GM23248 (cell line): ENCODE measurements at regions not wholly inside any gene's neighbourhood (a gene's known extent, or its start where the extent isn't known, plus 50 kb on each side); places are given as distances from the start of the nearest gene placed in this dataset.

Source experiments
- DNase-seq: peaks from one replicate; pipeline ENCODE4 v3.0.0-alpha.2; 2015
- H2AFZ ChIP-seq: fragments of 200-600 bp; sonication (generic); 2 replicates; pipeline ENCODE4 v1.6.1; 2016; ENCODE audit warnings: antibody characterized with exemption
- H3F3A ChIP-seq: fragments of 200-600 bp; sonication (generic); 2 replicates; pipeline ENCODE4 v1.6.1; 2016; ENCODE audit warnings: mild to moderate bottlenecking, antibody characterized with exemption, mixed run types; ENCODE audit not compliant: insufficient read depth
- H3K27ac ChIP-seq: fragments of 200-600 bp; sonication (generic); 2 replicates; pipeline ENCODE4 v1.5.1; 2016; ENCODE audit warnings: mild to moderate bottlenecking
- H3K27me3 ChIP-seq: fragments of 200-600 bp; sonication (generic); replicated peaks from 2 replicates; pipeline ENCODE4 v1.6.1; 2016; ENCODE audit warnings: mild to moderate bottlenecking; ENCODE audit not compliant: insufficient read depth
- H3K36me3 ChIP-seq: fragments of 200-600 bp; sonication (generic); 2 replicates; pipeline ENCODE4 v1.6.1; 2016; ENCODE audit warnings: low read depth, mild to moderate bottlenecking
- H3K4me1 ChIP-seq: fragments of 200-600 bp; sonication (generic); 2 replicates; pipeline ENCODE4 v1.6.1; 2016; ENCODE audit warnings: mild to moderate bottlenecking; ENCODE audit not compliant: insufficient read depth
- H3K4me2 ChIP-seq: fragments of 200-600 bp; sonication (generic); one replicate; pipeline ENCODE4 v1.6.1; 2016; ENCODE audit warnings: mild to moderate bottlenecking; ENCODE audit not compliant: unreplicated experiment
- H3K4me3 ChIP-seq: fragments of 200-600 bp; sonication (generic); 2 replicates; pipeline ENCODE4 v1.5.1; 2016; ENCODE audit warnings: mild to moderate bottlenecking
- H3K79me2 ChIP-seq: fragments of 200-600 bp; sonication (generic); 2 replicates; pipeline ENCODE4 v1.6.1; 2016; ENCODE audit warnings: mild to moderate bottlenecking; ENCODE audit not compliant: insufficient read depth
- H3K9ac ChIP-seq: fragments of 200-600 bp; sonication (generic); 2 replicates; pipeline ENCODE4 v1.6.1; 2016; ENCODE audit warnings: mild to moderate bottlenecking
- H3K9me2 ChIP-seq: fragments of 200-600 bp; sonication (generic); 2 replicates; pipeline ENCODE4 v1.6.1; 2016; ENCODE audit warnings: mixed run types, mild to moderate bottlenecking, moderate library complexity; ENCODE audit not compliant: insufficient read depth
- H3K9me3 ChIP-seq: fragments of 200-600 bp; sonication (generic); one replicate; pipeline ENCODE4 v1.6.1; 2017; ENCODE audit warnings: low read depth
- H4K20me1 ChIP-seq: fragments of 200-600 bp; sonication (generic); 2 replicates; pipeline ENCODE4 v1.6.0; 2016; ENCODE audit not compliant: insufficient read depth
- EZH2 ChIP-seq: fragments of 200-600 bp; sonication (generic); IDR thresholded peaks from 2 replicates; pipeline ENCODE4 v1.6.1; 2018; ENCODE audit warnings: antibody characterized with exemption, mild to moderate bottlenecking; ENCODE audit not compliant: insufficient read depth, poor library complexity, severe bottlenecking
- EZH2phosphoT487 ChIP-seq: fragments of 200-600 bp; sonication (generic); IDR thresholded peaks from 2 replicates; pipeline ENCODE4 v1.6.1; 2018; ENCODE audit warnings: antibody characterized with exemption, moderate library complexity, mild to moderate bottlenecking, low read depth; ENCODE audit not compliant: insufficient read depth
- WGBS, 2 experiments: methylation state at CpG; one replicate each; pipeline ENCODE4 v1.1.6; 2015 to 2017; ENCODE audit warnings: low lambda C conversion rate in 2 of 2, low coverage in 1 of 2; ENCODE audit errors: missing lambda C conversion rate in 2 of 2; 5-methylcytosine and 5-hydroxymethylcytosine counted together
- in situ Hi-C: fragments of 300-500 bp; cut with MboI; formaldehyde crosslinking; loops from 2 replicates; pipeline ENCODE4 v1.15.0; 2020

DNA sequence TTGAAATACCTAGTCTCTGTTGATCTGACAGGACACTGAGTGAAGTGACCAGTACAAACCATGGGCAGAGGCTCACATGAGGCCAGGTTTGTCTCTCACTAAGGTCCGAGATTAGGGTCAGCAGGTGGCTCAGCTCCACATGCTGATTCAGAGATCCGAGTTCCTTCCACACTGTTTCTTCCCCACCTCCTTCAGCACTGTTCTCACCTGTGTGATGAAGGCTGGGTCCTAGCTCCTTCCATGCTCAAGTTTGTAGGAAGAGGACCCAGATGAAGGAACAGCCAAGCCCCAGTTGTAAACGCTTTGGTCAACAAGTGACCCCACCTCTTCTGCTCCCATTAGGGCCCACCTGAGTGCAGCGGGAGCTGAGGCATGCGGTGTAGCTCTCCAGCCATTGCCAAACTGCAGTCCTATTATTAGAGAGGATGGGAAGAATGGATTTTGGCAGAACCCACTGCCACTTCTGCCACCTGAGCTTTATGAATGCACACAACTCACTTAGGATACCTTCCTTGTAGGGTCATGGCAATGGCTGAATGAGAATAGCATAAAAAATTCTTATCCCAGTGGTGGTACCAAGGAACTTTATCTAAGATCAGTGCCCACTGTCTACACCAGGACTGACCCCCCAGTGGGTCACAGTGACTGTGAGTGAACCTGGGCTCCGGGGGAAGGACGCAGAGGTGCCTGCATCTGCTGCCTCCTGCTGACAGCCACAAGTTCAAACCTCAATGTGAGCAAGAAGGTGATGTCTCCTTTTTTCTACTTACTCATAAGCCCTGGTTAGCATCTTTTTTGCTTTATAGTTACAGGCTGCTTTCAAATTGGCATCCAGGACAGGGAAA, 324.8 kb upstream of the HS6ST1 start:
- Histone ChIP-seq H3K4me2 (no peak overlapping the region), H3K4me1 (no peaks in the 10 kb centered on the region; the same call in 1 of the 2 replicates), H2AFZ (no peak overlapping the region), H3K4me3 (no peak overlapping the region), H3K9ac (no peak overlapping the region), H4K20me1 (no peaks in the 10 kb centered on the region), H3K27ac (no peak overlapping the region), H3K27me3 (no peaks in the 10 kb centered on the region; the same call in 1 of the 2 replicates), H3F3A (no peaks in the 10 kb centered on the region), H3K9me2 (no peaks in the 10 kb centered on the region), H3K9me3 (no peaks in the 10 kb centered on the region), H3K79me2 (no peaks in the 10 kb centered on the region), H3K36me3 (no peaks in the 10 kb centered on the region)
- DNase-seq, result no peak
- in situ Hi-C loops, result no loop called here
- TF ChIP-seq EZH2 (no peak), EZH2phosphoT487 (no peak)
- WGBS, 2 experiments, result 79 to 81% methylated on average over 7 of the region's 7 CpGs

- Histone ChIP-seq H4K20me1 (no peaks in the 10 kb centered on the region), H3K27ac (no peak overlapping the region), H3K9ac (no peak overlapping the region), H3K4me2 (no peak overlapping the region), H3K4me3 (no peak overlapping the region), H3F3A (no peaks in the 10 kb centered on the region), H3K27me3 (no peaks in the 10 kb centered on the region; the same call in 1 of the 2 replicates), H3K36me3 (no peaks in the 10 kb centered on the region), H3K9me2 (no peaks in the 10 kb centered on the region), H3K79me2 (no peaks in the 10 kb centered on the region), H3K9me3 (no peaks in the 10 kb centered on the region), H2AFZ (no peak overlapping the region), H3K4me1 (no peaks in the 10 kb centered on the region)
- in situ Hi-C loops, result no loop called here
- no peak for DNase-seq
- WGBS, 2 experiments, result 84 to 88% methylated on average over 4 to 6 of the region's 6 CpGs
- TF ChIP-seq EZH2 (no peak), EZH2phosphoT487 (no peak)
Observed at GRCh38 chr2:128644156-128644555, 325.5 kb upstream of the HS6ST1 start.

GRCh38 chr2:128644718-128645256, 326.1 kb upstream of the HS6ST1 start:
- 58 to 66% methylated on average over 2 of the region's 2 CpGs for WGBS, 2 experiments
- H4K20me1 ChIP-seq, result no peaks in the 10 kb centered on the region
- DNase-seq, result no peak
- H3K9me2 ChIP-seq, result no peaks in the 10 kb centered on the region
- no peak overlapping the region for H2AFZ ChIP-seq
- no peaks in the 10 kb centered on the region for H3K9me3 ChIP-seq
- H3K36me3 ChIP-seq, result no peaks in the 10 kb centered on the region
- no peaks in the 10 kb centered on the region for H3K79me2 ChIP-seq
- H3K27me3 ChIP-seq, result no peaks in the 10 kb centered on the region; the same call in 1 of the 2 replicates
- TF ChIP-seq EZH2 (no peak), EZH2phosphoT487 (no peak)
- H3K27ac ChIP-seq, result no peak overlapping the region
- no peaks in the 10 kb centered on the region for H3K4me1 ChIP-seq
- no peak overlapping the region for H3K4me2 ChIP-seq
- in situ Hi-C loops, result no loop called here
- H3K4me3 ChIP-seq, result no peak overlapping the region
- H3F3A ChIP-seq, result no peaks in the 10 kb centered on the region
- no peak overlapping the region for H3K9ac ChIP-seq

- in situ Hi-C loops, result no loop called here
- no peak overlapping the region for H3K4me2 ChIP-seq
- no peak overlapping the region for H2AFZ ChIP-seq
- no peak overlapping the region for H3K4me3 ChIP-seq
- H4K20me1 ChIP-seq, result no peaks in the 10 kb centered on the region
- H3K4me1 ChIP-seq, result no peaks in the 10 kb centered on the region
- WGBS, 2 experiments, result 72% methylated on average over 6 of the region's 6 CpGs
- H3K27ac ChIP-seq, result no peak overlapping the region
- DNase-seq, result no peak
- H3K27me3 ChIP-seq, result no peaks in the 10 kb centered on the region; the same call in 1 of the 2 replicates
- H3K36me3 ChIP-seq, result no peaks in the 10 kb centered on the region
- no peaks in the 10 kb centered on the region for H3K9me3 ChIP-seq
- no peaks in the 10 kb centered on the region for H3K79me2 ChIP-seq
- no peaks in the 10 kb centered on the region for H3F3A ChIP-seq
- no peak for TF ChIP-seq EZH2phosphoT487
- no peak for TF ChIP-seq EZH2
- no peak overlapping the region for H3K9ac ChIP-seq
- no peaks in the 10 kb centered on the region for H3K9me2 ChIP-seq
Observed at GRCh38 chr2:128645631-128646030, 327.0 kb upstream of the HS6ST1 start.
